Spleen (tissue), 11 donors: ENCODE measurements at regions not wholly inside any gene's neighbourhood (a gene's known extent, or its start where the extent isn't known, plus 50 kb on each side); places are given as distances from the start of the nearest gene placed in this dataset.

Source experiments
- DNase-seq: peaks from one replicate; pipeline ENCODE4 v3.0.0-alpha.2; 2020
- H3K27ac ChIP-seq, 8 donors: fragments of 200-600 bp; sonication (generic) in 7 of 8; 1 replicate in 4 of 8; 2 replicates in 4 of 8; pipeline versions ENCODE4 v1.5.0 to v1.8.0; 2016 to 2021; ENCODE audit warnings: inconsistent platforms in 4 of 8, mild to moderate bottlenecking in 4 of 8, moderate library complexity in 1 of 8
- H3K27me3 ChIP-seq, 7 donors: fragments of 200-600 bp; sonication (generic) in 6 of 7; replicated peaks in 1 of 7; 1 replicate in 4 of 7; 2 replicates in 3 of 7; pipeline versions ENCODE4 v1.5.0 to v1.8.0; 2016 to 2021; ENCODE audit warnings: inconsistent platforms in 3 of 7, mild to moderate bottlenecking in 1 of 7
- H3K36me3 ChIP-seq, 6 donors: fragments of 200-600 bp; sonication (generic) in 5 of 6; 1 replicate in 4 of 6; 2 replicates in 2 of 6; pipeline versions ENCODE4 v1.5.0 to v1.8.0; 2016 to 2021; ENCODE audit warnings: inconsistent platforms in 2 of 6
- H3K4me1 ChIP-seq, 6 donors: fragments of 200-600 bp; sonication (generic) in 5 of 6; 1 replicate in 3 of 6; 2 replicates in 3 of 6; pipeline versions ENCODE4 v1.5.0 to v1.8.0; 2016 to 2021; ENCODE audit warnings: inconsistent platforms in 3 of 6
- H3K4me3 ChIP-seq, 8 donors: fragments of 200-600 bp; sonication (generic) in 7 of 8; 1 replicate in 4 of 8; 2 replicates in 4 of 8; pipeline versions ENCODE4 v1.5.0 to v1.8.0; 2016 to 2021; ENCODE audit warnings: inconsistent platforms in 4 of 8, mild to moderate bottlenecking in 4 of 8, moderate library complexity in 2 of 8
- H3K9me3 ChIP-seq, 8 donors: fragments of 200-600 bp; sonication (generic) in 7 of 8; 1 replicate in 4 of 8; 2 replicates in 4 of 8; pipeline versions ENCODE4 v1.5.0 to v1.8.0; 2016 to 2021; ENCODE audit warnings: inconsistent platforms in 4 of 8
- POLR2A ChIP-seq, 3 donors: fragments of 450-650 bp; IDR thresholded peaks; one replicate each; pipeline ENCODE4 v1.5.1; 2017; ENCODE audit warnings: antibody characterized with exemption in 3 of 3, mild to moderate bottlenecking in 1 of 3
- POLR2AphosphoS5 ChIP-seq, 3 donors: sonication (generic); formaldehyde crosslinking; IDR thresholded peaks; one replicate each; pipeline ENCODE4 v1.5.1; 2017; ENCODE audit warnings: antibody characterized with exemption in 3 of 3
- WGBS, 5 donors: extraction: QIAGEN DNeasy Blood & Tissue Kit in 3 of 5; methylation state at CpG; one replicate each; pipeline versions ENCODE4 v1.1.5 to v1.1.7; 2013 to 2018; 5-methylcytosine and 5-hydroxymethylcytosine counted together
- intact Hi-C: fragments of 100-400 bp; cut with DNase I; formaldehyde crosslinking; loops from one replicate; pipeline ENCODE4 v1.15.0; 2023; ENCODE audit warnings: low total_unique reads
- TF ChIP-seq, protein P1 (sequence below), 11 experiments: fragments of 200-600 bp in 7 of 11; fragments of 450-650 bp in 4 of 11; sonication (generic) in 4 of 11; IDR thresholded peaks in 8 of 11; conservative IDR thresholded peaks in 3 of 11; 1 replicate in 7 of 11; 2 replicates in 4 of 11; pipeline versions ENCODE4 v1.4.0 to v1.8.0; 2016 to 2021; ENCODE audit warnings: antibody characterized with exemption in 11 of 11, inconsistent platforms in 4 of 11, mild to moderate bottlenecking in 1 of 11
- donor health status: healthy with polysubstance abuse.
- donor health status: DM: no; HTN: no; CAD: no; lungs with moderate emphysema.
- donor health status: DM: no; HTN: no; CAD: no.
- donor health status: Bipolar disorder and iron deficiency.
- donor health status: healthy.
- donor health status: DM: no; HTN: no; CAD: no.
- donor health status: DM: yes; HTN: yes; CAD: no.

DNA sequence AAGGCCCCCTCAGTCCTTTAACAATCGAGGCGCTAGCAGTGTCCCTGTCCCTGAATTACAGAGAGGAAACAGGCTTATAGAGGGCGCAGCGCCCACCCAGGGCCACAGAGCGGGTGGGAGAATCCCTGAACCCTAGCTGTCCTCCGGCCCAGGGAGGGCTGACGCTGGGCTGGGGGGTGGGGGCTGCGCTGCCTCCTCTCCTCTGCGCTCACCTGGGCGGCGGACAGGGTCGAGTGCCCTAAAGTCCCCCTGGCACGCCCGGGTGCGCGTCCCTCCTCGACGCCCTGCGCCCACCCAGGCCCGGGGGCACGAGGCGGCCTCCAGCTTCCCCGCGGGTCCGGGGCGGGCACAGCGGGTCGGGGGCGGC lies 200.4 kb upstream of the N4BP1 start:
- H3K27ac ChIP-seq, result no peak overlapping the region
- no peaks in the 10 kb centered on the region for H3K36me3 ChIP-seq
- DNase-seq, result no peak
- TF ChIP-seq POLR2A (IDR thresholded peaks at IDR 0.05), result no peak
- TF ChIP-seq POLR2AphosphoS5 (IDR thresholded peaks at IDR 0.05), result no peak
- TF ChIP-seq, protein P1, sequence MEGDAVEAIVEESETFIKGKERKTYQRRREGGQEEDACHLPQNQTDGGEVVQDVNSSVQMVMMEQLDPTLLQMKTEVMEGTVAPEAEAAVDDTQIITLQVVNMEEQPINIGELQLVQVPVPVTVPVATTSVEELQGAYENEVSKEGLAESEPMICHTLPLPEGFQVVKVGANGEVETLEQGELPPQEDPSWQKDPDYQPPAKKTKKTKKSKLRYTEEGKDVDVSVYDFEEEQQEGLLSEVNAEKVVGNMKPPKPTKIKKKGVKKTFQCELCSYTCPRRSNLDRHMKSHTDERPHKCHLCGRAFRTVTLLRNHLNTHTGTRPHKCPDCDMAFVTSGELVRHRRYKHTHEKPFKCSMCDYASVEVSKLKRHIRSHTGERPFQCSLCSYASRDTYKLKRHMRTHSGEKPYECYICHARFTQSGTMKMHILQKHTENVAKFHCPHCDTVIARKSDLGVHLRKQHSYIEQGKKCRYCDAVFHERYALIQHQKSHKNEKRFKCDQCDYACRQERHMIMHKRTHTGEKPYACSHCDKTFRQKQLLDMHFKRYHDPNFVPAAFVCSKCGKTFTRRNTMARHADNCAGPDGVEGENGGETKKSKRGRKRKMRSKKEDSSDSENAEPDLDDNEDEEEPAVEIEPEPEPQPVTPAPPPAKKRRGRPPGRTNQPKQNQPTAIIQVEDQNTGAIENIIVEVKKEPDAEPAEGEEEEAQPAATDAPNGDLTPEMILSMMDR (IDR thresholded peaks at IDR 0.05 in 8 of 11, conservative IDR thresholded peaks at IDR 0.05 in 3 of 11), result no peak
- whole genome bisulfite sequencing, 5 donors, result 9 to 22% (median 14%) methylated on average over 20 to 29 of the region's 29 CpGs
- H3K27me3 ChIP-seq, result peaks cover 0 to 45% (median 17%) of the 10 kb centered on the region in 7 donors
- peaks cover 0 to 16% (median under 1%) of the 10 kb centered on the region in 8 donors for H3K9me3 ChIP-seq
- peaks cover 0 to 11% (median 4%) of the 10 kb centered on the region in 6 donors for H3K4me1 ChIP-seq
- intact Hi-C loops, result no loop called here
- H3K4me3 ChIP-seq, result peak overlapping the region in 3 of 8 donors; percentile 9 to 45 (median 23)

DNA sequence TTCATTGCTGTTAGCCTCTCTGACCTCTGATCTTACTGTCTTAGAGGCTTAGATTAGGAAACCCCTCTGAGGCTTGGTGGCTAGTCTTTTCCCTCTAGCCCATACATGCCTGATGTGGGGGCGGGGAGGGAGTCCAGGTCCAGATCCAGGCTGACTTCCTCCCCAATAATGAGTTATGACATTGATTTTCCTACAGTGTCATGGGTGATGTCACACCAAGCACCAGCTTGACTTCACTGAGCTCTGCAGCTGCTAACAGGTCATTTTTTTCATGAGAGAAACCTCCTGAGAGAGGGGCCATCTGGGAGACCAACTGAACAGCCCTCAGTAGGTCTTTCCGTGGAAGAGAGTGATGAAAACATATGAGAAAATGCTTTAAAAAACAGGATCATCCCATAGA lies 180.2 kb upstream of the N4BP1 start:
- Histone ChIP-seq H3K27ac (no peak overlapping the region), H3K27me3 (no peaks in the 10 kb centered on the region), H3K9me3 (peaks cover 0 to 9% (median 0%) of the 10 kb centered on the region in 8 donors), H3K4me1 (no peaks in the 10 kb centered on the region), H3K36me3 (no peaks in the 10 kb centered on the region), H3K4me3 (no peak overlapping the region)
- no peak for TF ChIP-seq POLR2AphosphoS5 (IDR thresholded peaks at IDR 0.05)
- TF ChIP-seq POLR2A (IDR thresholded peaks at IDR 0.05), result no peak
- TF ChIP-seq, protein P1 (IDR thresholded peaks at IDR 0.05 in 8 of 11, conservative IDR thresholded peaks at IDR 0.05 in 3 of 11), result no peak
- 55 to 77% (median 63%) methylated on average over 2 of the region's 2 CpGs for WGBS, 5 donors
- no peak for DNase-seq
- intact Hi-C loops, result no loop called here

DNA sequence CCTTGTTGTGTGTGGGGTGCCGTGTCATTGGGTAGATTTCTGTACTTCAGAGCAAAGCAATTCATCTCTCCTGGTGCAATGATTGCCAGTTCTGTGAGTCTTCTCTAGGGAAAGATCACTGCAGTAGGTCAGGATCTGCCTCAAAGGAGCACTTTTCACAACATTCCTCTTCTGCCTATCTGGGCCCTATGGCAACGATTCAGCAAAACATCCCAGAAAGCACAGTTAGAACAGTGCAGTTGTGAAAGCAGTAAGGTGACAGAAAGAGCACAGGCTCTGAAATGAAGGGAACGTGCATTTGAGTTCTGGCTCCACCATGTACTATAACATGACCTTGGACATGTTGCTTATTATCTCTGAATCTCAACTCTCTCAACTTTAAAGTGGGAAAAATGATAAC lies 178.5 kb upstream of the N4BP1 start:
- Histone ChIP-seq H3K27me3 (no peaks in the 10 kb centered on the region), H3K4me1 (no peaks in the 10 kb centered on the region), H3K36me3 (no peaks in the 10 kb centered on the region), H3K27ac (no peak overlapping the region), H3K9me3 (peaks cover 0 to 18% (median 8%) of the 10 kb centered on the region in 8 donors), H3K4me3 (no peak overlapping the region)
- DNase-seq, result no peak
- intact Hi-C loops, result no loop called here
- TF ChIP-seq POLR2AphosphoS5 (IDR thresholded peaks at IDR 0.05) (no peak), POLR2A (IDR thresholded peaks at IDR 0.05) (no peak)
- TF ChIP-seq, protein P1 (IDR thresholded peaks at IDR 0.05 in 8 of 11, conservative IDR thresholded peaks at IDR 0.05 in 3 of 11), result no peak
- 68 to 80% (median 72%) methylated on average over 3 of the region's 3 CpGs for WGBS, 5 donors

DNA sequence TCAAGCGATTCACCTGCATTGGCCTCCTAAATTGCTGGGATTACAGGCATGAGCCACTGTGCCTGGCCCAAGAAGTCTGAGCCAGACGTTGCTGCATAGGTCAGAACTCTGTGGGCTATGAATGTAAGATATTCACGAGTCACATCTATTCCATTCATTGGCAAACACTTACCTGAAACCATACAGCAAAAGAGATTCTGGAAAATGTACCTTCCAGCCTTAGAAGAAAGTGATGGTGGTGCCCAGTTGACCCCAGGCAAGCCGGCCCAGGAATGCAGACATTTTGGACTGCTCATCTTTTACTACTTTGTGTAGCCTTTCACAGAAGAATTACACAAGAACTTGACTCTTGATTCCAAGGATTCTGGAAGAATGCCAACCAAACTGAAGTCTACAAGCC lies 135.6 kb upstream of the N4BP1 start:
- Histone ChIP-seq H3K36me3 (no peaks in the 10 kb centered on the region), H3K27ac (no peak overlapping the region), H3K4me1 (no peaks in the 10 kb centered on the region), H3K27me3 (no peaks in the 10 kb centered on the region), H3K4me3 (no peak overlapping the region), H3K9me3 (peaks cover 0 to 22% (median 8%) of the 10 kb centered on the region in 8 donors)
- 72 to 83% (median 79%) methylated on average over 4 of the region's 4 CpGs for WGBS, 5 donors
- no peak for DNase-seq
- TF ChIP-seq POLR2AphosphoS5 (IDR thresholded peaks at IDR 0.05) (no peak), POLR2A (IDR thresholded peaks at IDR 0.05) (no peak)
- TF ChIP-seq, protein P1 (IDR thresholded peaks at IDR 0.05 in 8 of 11, conservative IDR thresholded peaks at IDR 0.05 in 3 of 11), result no peak
- intact Hi-C loops, result no loop called here
